Upper lobe of right lung (tissue), 1 donor: ENCODE measurements at regions not wholly inside any gene's neighbourhood (a gene's known extent, or its start where the extent isn't known, plus 50 kb on each side); places are given as distances from the start of the nearest gene placed in this dataset.

Experiments
- ATAC-seq: fragments of 200-7000 bp; cut with Tn5 transposase; one replicate; pipeline ENCODE4 v1.9.1; 2020; ENCODE audit warnings: mild to moderate bottlenecking, moderate library complexity
- DNase-seq: peaks from one replicate; pipeline ENCODE4 v3.0.0-alpha.2; 2020
- H3K27ac ChIP-seq: fragments of 200-600 bp; one replicate; pipeline ENCODE4 v1.8.0; 2022
- H3K27me3 ChIP-seq: fragments of 200-600 bp; one replicate; pipeline ENCODE4 v1.8.0; 2022; ENCODE audit warnings: mild to moderate bottlenecking
- H3K36me3 ChIP-seq: fragments of 200-600 bp; one replicate; pipeline ENCODE4 v1.8.0; 2022
- H3K4me1 ChIP-seq: fragments of 200-600 bp; one replicate; pipeline ENCODE4 v1.8.0; 2022
- H3K4me3 ChIP-seq: fragments of 200-600 bp; one replicate; pipeline ENCODE4 v1.8.0; 2022; ENCODE audit warnings: mild to moderate bottlenecking
- H3K9me3 ChIP-seq: fragments of 200-600 bp; one replicate; pipeline ENCODE4 v1.8.0; 2022
- CTCF ChIP-seq: fragments of 200-600 bp; IDR thresholded peaks from one replicate; pipeline ENCODE4 v1.8.0; 2022; ENCODE audit warnings: antibody characterized with exemption
- intact Hi-C: fragments of 100-400 bp; cut with DNase I; formaldehyde crosslinking; loops from one replicate; pipeline ENCODE4 v1.11.0; 2022
- donor health status: DM: no; HTN: yes; CAD: no; lungs with severe emphysema.

- intact Hi-C loops: no loop called here
- DNase-seq (no peak), ATAC-seq (no peak)
- H3K27me3 ChIP-seq: no peaks in the 10 kb centered on the region
- no peak for TF ChIP-seq CTCF
- H3K9me3 ChIP-seq: no peaks in the 10 kb centered on the region
- no peaks in the 10 kb centered on the region for H3K36me3 ChIP-seq
- H3K27ac ChIP-seq: no peak overlapping the region
- no peak overlapping the region for H3K4me3 ChIP-seq
- H3K4me1 ChIP-seq: no peaks in the 10 kb centered on the region
These were observed 161.2 kb upstream of the BCOR start for GRCh38 chrX:40258909-40259308.

DNA sequence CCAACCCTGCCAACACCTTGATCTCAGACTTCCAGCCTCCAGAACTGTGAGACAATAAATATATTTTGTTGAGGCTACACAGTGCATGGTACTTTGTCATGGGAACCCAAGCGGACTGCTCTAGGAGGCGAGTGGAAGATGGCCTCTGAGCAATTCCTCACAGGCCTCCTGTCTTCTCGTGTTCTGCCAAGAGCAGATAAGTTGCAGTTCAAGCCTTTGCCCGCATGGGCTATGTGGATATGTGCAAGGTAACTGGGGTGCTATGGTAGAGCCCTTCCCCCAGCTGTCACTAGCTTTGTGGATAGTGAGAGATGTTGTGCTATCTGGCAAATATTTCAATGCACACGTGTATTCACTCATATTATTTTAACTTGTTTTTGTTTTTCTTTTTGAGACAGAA, 156.0 kb upstream of the BCOR start:
- Histone ChIP-seq H3K36me3 (no peaks in the 10 kb centered on the region), H3K27me3 (no peaks in the 10 kb centered on the region), H3K27ac (no peak overlapping the region), H3K9me3 (no peaks in the 10 kb centered on the region), H3K4me3 (no peak overlapping the region), H3K4me1 (no peaks in the 10 kb centered on the region)
- DNase-seq: no peak
- ATAC-seq: no peak
- no peak for TF ChIP-seq CTCF
- intact Hi-C loops: no loop called here

DNA sequence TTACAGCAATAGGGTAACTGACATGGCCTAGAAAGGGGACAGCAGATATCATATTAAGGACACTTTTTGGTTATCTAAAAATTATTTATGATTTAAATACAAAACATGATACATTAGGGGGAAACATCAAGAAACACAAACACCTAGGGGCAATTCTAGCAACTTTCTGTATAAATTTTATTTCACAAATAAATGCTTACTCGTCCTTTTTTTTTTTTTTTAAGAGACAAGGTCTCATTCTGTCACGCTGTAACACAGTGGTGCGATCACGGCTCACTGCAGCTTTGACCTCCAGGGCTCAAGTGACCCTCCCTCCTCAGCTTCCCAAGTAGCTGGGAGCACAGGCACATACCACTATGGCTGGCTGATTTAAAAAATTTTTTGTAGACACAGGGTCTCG, 151.8 kb upstream of the BCOR start:
- no peaks in the 10 kb centered on the region for H3K27me3 ChIP-seq
- DNase-seq (no peak), ATAC-seq (no peak)
- no peak for TF ChIP-seq CTCF
- H3K36me3 ChIP-seq: no peaks in the 10 kb centered on the region
- no peaks in the 10 kb centered on the region for H3K9me3 ChIP-seq
- H3K4me3 ChIP-seq: no peak overlapping the region
- intact Hi-C loops: no loop called here
- H3K27ac ChIP-seq: no peak overlapping the region
- H3K4me1 ChIP-seq: no peaks in the 10 kb centered on the region

GRCh38 chrX:40248822-40249221, 151.1 kb upstream of the BCOR start:
- DNase-seq (no peak), ATAC-seq (no peak)
- no peaks in the 10 kb centered on the region for H3K4me1 ChIP-seq
- no peaks in the 10 kb centered on the region for H3K36me3 ChIP-seq
- H3K27ac ChIP-seq: no peak overlapping the region
- intact Hi-C loops: no loop called here
- no peaks in the 10 kb centered on the region for H3K9me3 ChIP-seq
- no peak overlapping the region for H3K4me3 ChIP-seq
- H3K27me3 ChIP-seq: no peaks in the 10 kb centered on the region
- TF ChIP-seq CTCF: no peak

DNA sequence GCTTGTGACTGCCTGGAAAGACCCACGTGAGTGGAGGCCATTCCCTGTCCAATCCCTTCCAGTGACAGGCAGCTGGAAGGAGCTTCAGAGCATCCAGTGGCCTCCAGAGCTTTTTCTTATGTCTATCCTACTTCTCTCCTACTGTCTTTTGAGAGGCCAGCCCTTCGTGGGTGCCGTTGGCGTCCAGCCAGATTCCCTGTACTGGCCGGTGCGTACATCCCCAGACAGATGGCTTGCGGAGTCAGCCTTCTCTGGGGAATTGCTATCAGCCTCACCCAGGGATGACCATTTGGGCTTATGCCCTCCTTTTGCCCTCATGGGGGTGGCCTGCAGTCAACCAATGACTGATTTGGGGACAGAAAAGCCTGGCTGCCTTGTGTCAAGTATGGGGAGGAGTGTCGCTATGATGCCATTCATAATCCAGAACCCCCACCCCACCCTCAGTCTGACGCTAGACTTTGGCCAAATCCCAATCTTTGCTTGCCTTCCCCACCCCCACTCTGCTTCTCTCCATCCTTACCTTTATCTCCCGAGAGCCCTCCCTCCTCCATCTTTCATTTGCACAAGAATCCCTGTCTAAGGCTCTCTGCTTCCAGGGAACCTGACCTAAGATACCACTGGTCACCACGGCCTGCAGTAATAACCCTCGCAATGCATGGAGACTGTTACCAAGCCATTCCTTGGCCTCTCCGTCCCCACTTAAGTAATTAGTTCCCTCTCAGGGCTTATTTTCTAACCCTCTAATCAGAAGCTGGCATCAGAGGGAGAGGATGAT, 150.3 kb upstream of the BCOR start:
- intact Hi-C loops: no loop called here
- H3K9me3 ChIP-seq: no peaks in the 10 kb centered on the region
- DNase-seq (no peak), ATAC-seq (no peak)
- TF ChIP-seq CTCF: no peak
- no peak overlapping the region for H3K27ac ChIP-seq
- H3K27me3 ChIP-seq: no peaks in the 10 kb centered on the region
- no peaks in the 10 kb centered on the region for H3K36me3 ChIP-seq
- H3K4me3 ChIP-seq: no peak overlapping the region
- H3K4me1 ChIP-seq: no peaks in the 10 kb centered on the region

DNA sequence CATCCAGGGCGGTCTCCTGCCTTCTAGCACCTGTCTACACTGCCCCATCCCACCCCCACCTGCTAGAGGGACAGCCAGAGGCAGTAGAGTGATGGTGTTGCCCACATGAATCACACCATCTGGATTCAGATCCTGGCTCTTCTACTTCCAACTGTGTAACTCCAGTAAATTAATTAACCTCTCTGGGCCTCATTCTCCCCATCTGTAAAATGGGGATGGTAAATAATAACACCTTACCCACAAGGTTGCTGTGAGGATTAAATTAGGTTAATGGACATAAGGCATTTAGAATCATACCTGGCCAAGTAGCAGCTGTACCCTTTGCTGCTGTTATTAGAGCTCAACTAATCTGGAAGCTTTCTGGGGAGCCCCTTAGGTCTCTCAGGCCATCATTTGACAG, 149.6 kb upstream of the BCOR start:
- no peak overlapping the region for H3K27ac ChIP-seq
- ATAC-seq (no peak), DNase-seq (no peak)
- no peaks in the 10 kb centered on the region for H3K36me3 ChIP-seq
- intact Hi-C loops: no loop called here
- H3K4me3 ChIP-seq: no peak overlapping the region
- H3K27me3 ChIP-seq: no peaks in the 10 kb centered on the region
- TF ChIP-seq CTCF: no peak
- no peaks in the 10 kb centered on the region for H3K4me1 ChIP-seq
- no peaks in the 10 kb centered on the region for H3K9me3 ChIP-seq
